Ovary (tissue), 3 donors: ENCODE measurements at regions not wholly inside any gene's neighbourhood (a gene's known extent, or its start where the extent isn't known, plus 50 kb on each side); places are given as distances from the start of the nearest gene placed in this dataset.

ENCODE experiments used
- EP300 ChIP-seq: sonication (generic); formaldehyde crosslinking; IDR thresholded peaks from one replicate; pipeline ENCODE4 v1.6.1; 2017; ENCODE audit warnings: antibody characterized with exemption
- POLR2A ChIP-seq: fragments of 450-650 bp; IDR thresholded peaks from one replicate; pipeline ENCODE4 v1.6.1; 2017; ENCODE audit warnings: antibody characterized with exemption, mild to moderate bottlenecking, moderate library complexity
- TF ChIP-seq, protein P1 (sequence below), 3 donors: fragments of 450-650 bp in 2 of 3; fragments of 200-600 bp in 1 of 3; IDR thresholded peaks; one replicate each; pipeline versions ENCODE4 v1.5.1 to v1.8.0; 2016 to 2022; ENCODE audit warnings: antibody characterized with exemption in 3 of 3, mild to moderate bottlenecking in 1 of 3
- donor health status: DM: no; HTN: no; CAD: no.

DNA sequence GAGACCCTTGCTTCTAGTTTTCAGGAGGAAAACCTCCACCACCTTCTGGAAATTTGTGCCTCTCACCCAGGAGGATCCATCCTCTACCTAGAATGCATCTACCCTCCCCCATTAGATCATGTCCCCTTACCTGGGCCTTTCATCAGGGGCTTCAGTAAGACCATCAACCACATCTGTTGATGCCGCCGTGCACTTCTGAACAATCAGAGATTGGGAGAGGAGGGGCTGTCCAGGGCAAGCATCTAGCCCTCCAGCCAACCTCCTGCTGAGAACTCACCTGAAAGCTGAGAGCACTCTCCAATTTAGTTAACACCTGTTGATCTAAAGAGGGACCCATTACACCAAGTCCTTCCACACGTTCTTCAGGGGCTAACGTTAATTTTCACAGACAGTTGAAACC, 57.6 kb upstream of the PIK3CG start:
- TF ChIP-seq, protein P1, sequence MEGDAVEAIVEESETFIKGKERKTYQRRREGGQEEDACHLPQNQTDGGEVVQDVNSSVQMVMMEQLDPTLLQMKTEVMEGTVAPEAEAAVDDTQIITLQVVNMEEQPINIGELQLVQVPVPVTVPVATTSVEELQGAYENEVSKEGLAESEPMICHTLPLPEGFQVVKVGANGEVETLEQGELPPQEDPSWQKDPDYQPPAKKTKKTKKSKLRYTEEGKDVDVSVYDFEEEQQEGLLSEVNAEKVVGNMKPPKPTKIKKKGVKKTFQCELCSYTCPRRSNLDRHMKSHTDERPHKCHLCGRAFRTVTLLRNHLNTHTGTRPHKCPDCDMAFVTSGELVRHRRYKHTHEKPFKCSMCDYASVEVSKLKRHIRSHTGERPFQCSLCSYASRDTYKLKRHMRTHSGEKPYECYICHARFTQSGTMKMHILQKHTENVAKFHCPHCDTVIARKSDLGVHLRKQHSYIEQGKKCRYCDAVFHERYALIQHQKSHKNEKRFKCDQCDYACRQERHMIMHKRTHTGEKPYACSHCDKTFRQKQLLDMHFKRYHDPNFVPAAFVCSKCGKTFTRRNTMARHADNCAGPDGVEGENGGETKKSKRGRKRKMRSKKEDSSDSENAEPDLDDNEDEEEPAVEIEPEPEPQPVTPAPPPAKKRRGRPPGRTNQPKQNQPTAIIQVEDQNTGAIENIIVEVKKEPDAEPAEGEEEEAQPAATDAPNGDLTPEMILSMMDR (IDR thresholded peaks at IDR 0.05), result no peak
- no peak for TF ChIP-seq POLR2A
- TF ChIP-seq EP300, result no peak
